Tibial nerve (tissue), 4 donors: ENCODE measurements at regions not wholly inside any gene's neighbourhood (a gene's known extent, or its start where the extent isn't known, plus 50 kb on each side); places are given as distances from the start of the nearest gene placed in this dataset.

ENCODE experiments used
- EP300 ChIP-seq, 2 donors: sonication (generic); formaldehyde crosslinking; IDR thresholded peaks; one replicate each; pipeline ENCODE4 v1.6.1; 2017; ENCODE audit warnings: antibody characterized with exemption in 2 of 2, mild to moderate bottlenecking in 1 of 2
- TF ChIP-seq, protein P1 (sequence below), 5 experiments: fragments of 200-600 bp in 3 of 5; fragments of 450-650 bp in 2 of 5; sonication (generic) in 3 of 5; IDR thresholded peaks; one replicate each; pipeline ENCODE4 v1.5.1; 2016 to 2019; ENCODE audit warnings: antibody characterized with exemption in 5 of 5, mild to moderate bottlenecking in 3 of 5, moderate library complexity in 2 of 5

GRCh38 chr14:28681681-28682080, 84.9 kb upstream of the FOXG1 start:
- TF ChIP-seq, protein P1, sequence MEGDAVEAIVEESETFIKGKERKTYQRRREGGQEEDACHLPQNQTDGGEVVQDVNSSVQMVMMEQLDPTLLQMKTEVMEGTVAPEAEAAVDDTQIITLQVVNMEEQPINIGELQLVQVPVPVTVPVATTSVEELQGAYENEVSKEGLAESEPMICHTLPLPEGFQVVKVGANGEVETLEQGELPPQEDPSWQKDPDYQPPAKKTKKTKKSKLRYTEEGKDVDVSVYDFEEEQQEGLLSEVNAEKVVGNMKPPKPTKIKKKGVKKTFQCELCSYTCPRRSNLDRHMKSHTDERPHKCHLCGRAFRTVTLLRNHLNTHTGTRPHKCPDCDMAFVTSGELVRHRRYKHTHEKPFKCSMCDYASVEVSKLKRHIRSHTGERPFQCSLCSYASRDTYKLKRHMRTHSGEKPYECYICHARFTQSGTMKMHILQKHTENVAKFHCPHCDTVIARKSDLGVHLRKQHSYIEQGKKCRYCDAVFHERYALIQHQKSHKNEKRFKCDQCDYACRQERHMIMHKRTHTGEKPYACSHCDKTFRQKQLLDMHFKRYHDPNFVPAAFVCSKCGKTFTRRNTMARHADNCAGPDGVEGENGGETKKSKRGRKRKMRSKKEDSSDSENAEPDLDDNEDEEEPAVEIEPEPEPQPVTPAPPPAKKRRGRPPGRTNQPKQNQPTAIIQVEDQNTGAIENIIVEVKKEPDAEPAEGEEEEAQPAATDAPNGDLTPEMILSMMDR (IDR thresholded peaks at IDR 0.05) = no peak
- no peak for TF ChIP-seq EP300 (IDR thresholded peaks at IDR 0.05)
